ENCODE measurements at regions not wholly inside any gene's neighbourhood (a gene's known extent, or its start where the extent isn't known, plus 50 kb on each side); places are given as distances from the start of the nearest gene placed in this dataset.
"Not testable (repeated sequence)": the region's sequence is repeated elsewhere in the genome, so short reads cannot be mapped to it uniquely, and the experiment has no call there.

DNA sequence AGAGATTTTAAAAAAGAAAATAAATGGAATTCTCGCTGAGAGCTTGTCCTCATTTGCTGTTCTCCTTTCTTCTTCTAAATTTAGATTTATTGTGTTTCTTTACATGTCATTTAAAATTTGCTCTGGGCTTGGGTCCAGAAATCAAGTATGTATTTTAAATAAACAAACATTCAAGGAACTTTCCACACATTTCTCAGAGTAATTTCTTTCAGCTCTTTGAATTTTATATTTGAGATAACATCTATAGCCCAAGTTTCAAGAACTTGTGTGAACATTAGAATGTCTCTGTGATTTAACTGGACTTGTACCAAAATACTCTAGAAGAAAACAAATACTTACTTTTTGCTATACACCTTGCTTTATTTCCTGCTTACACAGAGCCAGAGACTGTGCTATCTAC, 192.3 kb downstream of the TMEM200A start:
- no peak for FAIRE-seq

DNA sequence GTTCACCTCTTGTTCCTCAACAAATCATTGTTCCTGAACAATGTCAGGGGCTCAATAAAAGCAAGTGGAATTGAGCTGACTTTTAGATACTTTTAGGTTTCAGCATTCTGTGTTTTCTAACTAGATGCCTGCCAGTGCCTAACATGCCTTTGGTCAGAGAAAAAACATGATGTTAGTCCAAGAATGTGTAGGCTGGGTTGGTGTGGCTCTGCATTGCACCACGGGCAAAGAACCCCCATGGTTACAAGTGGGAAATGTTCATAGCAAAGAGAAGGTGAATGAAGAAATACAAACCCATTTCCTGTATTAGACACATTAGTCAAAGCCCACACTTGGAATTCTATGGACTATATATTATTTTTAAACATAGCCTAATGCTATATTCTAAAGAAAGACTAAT, 193.3 kb downstream of the TMEM200A start:
- no peak for FAIRE-seq

DNA sequence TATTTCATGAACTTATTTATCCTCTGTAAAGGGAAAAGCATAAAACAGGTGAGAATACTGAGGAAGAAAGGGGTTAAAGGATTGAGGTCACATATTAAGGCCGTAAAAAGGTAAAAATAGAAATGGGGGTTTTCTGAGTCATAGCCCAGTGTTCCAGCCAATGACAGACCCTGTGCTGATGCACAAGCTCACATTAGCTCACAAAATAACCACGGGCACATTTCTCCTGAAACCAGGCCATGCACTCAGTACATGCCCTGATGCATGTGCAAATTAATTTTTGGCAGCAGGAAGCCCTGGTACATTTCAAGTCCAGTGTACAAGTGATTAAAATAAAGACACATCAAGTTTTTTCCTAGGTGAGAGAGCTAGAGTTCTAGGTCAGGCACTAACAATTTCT, 194.4 kb downstream of the TMEM200A start:
- no peak for FAIRE-seq

GRCh38 chr6:130561159-130561558, 195.3 kb downstream of the TMEM200A start:
- FAIRE-seq, result not testable (repeated sequence)

DNA sequence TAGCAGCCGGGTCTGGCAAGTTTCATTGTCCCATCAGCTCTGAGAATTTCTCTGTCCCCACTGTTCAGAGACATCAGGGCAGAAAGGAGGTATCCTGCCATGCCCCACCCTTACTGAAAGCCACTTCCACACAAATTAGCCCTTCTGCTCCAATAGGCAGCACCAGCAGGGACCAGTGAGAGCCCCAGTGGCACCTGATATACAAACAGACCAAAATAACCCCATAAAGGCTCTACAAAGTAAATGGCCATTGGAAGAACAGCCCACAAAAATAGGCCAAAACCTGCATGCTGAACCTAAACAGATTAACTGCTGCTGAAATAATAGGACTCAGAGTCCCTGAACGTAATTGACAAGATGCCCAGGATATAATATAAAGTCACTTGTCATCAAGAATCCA, 199.9 kb downstream of the TMEM200A start:
- FAIRE-seq, result no peak

DNA sequence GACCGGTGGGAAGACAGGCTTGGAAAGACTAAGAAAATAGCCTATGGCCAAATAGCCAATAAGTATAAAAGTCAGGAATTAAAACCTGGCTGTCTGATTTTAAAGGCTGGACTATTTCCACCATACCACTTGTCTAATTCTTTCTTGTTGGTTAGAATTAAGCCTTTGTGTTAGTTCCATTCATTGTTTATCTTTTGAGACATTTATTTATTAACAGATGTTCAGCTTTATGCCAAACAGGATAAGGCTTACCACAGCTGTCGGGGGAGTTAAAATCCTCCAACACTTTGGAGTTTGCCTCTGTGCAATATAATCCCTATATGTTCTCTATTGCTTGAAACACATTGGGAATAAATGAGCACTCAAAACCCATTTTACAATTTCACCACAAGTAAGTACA, 208.3 kb downstream of the TMEM200A start:
- no peak for FAIRE-seq

- no peak for FAIRE-seq
Measured at GRCh38 chr6:130575557-130575956, 209.7 kb downstream of the TMEM200A start.

DNA sequence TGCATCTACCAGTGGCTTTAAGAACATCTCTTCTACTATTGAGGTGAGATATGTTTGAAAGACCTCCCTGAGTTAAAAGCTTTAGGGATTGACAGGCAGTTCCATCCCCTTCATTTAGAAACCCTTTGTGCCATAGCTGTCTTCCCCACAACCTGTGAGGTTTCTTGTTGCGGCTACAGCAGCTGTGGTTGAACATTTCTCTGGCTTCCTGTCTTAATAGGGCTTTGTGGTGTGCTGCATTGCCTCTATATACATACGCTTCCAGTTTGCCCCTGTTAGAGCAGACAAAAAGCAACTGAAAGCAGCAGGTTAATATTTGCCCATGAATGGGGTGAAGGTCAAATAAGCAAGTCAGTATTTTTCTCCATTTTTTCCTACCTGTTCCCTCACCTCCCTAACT, 210.2 kb downstream of the TMEM200A start:
- FAIRE-seq, result no peak

GRCh38 chr6:130577178-130577919, 211.5 kb downstream of the TMEM200A start:
- FAIRE-seq, result no peak

DNA sequence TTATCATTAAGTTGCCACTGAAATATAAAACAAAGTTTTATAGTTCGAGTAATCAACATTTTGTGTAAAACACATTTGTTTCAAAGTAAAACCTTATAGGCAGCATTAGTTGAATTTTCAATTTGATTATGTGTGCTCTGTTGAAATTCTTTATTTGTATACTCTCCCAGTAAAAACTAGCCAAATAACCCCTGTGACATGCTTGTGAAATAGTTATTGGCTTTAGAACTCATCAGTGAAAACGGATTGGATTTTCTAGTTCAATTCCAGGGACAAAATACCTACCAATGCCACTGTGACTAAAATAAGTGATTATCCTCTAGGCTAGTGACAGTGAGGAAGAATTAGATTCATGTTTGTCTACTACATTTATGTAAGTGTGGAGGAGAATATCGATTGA, 212.9 kb downstream of the TMEM200A start:
- no peak for FAIRE-seq

DNA sequence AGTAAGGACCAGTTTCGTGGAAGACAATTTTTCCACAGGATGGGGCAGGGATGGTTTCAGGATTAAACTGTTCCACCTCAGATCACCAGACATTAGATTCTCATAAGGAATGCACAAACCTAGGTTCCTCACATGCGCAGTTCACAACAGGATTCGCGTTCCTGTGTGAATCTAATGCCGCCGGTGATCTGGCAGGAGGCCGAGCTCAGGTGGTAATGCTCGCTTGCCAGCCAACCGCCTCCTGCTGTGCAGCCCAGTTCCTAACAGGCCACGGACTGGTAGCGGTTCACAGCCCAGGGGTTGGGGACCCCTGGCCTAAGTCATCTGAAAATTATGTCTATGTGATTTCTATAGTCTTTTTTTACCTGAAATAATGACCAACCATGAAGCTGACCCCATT, 217.5 kb downstream of the TMEM200A start:
- no peak for FAIRE-seq

- FAIRE-seq, result no peak
Measured at GRCh38 chr6:130585587-130585986, 219.8 kb downstream of the TMEM200A start.

- FAIRE-seq, result no peak
Measured at GRCh38 chr6:130587778-130588520, 222.1 kb downstream of the TMEM200A start.

DNA sequence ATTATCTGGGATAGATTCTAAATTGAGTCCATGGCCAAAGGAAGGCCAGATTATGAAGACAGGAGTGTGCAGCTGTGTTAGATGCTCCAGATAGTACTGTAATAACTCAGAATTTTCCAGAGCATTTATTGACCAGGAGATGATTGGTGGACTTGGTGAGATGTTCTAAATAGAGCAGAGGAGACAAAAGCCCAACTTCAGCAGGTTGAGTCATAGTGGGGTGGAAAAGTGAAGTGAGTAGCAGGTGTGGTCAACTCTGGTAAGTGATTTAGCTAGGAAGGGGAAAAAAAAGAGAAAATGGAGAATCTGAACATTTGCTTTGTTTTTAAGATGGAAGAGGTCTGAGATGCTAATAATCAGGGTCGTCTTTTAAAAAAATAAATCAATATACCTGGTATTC, 227.4 kb downstream of the TMEM200A start:
- no peak for FAIRE-seq

- no peak for FAIRE-seq
Measured at GRCh38 chr6:130593948-130594347, 228.1 kb downstream of the TMEM200A start.

- FAIRE-seq, result no peak
Measured at GRCh38 chr6:130598021-130598989, 228.9 kb upstream of the SMLR1 start.

GRCh38 chr6:130600880-130601341, 226.3 kb upstream of the SMLR1 start:
- FAIRE-seq, result no peak

DNA sequence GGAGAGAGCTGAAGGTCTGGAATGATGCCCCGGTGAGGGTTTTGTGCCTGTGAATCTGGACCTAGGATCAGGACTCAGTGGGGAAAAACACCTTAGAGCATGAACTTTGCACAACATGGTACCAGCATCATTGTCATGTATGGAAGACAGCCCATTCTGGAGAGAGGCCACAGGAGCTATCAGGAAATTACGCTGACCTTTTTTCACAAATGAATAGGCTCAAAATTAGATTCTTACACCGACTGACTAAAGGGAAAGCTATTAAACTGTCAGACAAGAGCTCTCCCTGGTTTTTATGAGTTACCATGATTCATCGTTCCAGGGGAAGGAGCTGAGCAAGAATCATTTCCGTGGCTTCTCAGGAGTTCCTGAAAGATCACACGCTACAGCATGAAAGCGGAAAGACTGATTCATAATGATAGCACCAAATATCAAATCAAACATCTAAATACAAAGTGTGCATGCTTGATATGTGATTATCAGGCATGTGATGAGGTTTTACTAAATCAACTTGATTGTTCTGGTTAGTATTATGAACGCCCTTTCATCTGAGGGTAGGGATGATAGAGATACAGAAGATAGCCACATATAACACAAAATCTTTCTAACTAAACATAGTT, 224.9 kb upstream of the SMLR1 start:
- FAIRE-seq, result no peak

DNA sequence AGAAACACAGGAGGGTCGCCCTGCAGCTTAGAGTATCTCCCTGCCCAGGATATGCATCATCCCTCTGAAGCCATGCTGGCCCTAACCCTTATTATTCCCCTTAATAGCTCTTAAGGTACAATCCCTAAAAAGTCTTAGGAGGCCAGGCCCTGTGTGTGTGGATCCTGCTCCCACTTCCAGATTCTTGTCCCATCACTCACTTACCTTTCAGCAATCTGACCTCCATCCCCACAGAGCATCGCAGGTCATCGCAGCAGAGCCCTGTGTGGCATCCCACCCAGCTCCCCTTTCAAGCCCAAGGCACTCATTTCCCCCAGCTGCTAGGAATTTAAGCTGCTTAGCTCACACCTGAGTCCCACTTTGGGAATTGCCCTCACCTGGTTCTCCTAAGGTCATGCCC, 223.8 kb upstream of the SMLR1 start:
- no peak for FAIRE-seq

DNA sequence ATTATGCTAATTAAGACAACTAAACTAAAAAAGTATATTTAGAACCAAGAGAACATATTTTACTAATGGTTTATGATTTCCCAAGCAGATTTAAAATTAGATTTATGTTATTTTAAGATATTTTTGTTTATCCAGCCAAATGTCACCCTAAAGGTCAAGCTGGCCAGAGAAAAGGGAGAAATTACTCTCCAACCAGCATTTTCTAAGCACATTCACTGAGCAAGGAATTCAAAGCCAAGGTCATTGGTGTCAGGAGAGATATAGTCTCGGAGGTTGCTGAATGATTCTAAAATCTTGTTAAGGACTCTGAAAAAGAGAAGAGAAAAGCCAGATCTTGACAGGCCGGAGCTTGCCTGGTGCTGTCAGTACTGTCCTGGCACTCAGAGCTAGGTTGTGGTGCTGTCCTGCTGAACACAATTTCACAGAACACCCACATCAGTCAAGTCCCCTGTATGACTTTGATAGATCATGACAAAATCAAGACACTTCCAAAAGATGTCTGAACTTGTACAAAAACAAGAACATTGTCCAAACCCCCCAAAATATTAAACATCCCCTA, 222.3 kb upstream of the SMLR1 start:
- no peak for FAIRE-seq

- FAIRE-seq, result no peak
Measured at GRCh38 chr6:130610303-130610702, 216.9 kb upstream of the SMLR1 start.

- no peak for FAIRE-seq
Measured at GRCh38 chr6:130611366-130611765, 215.8 kb upstream of the SMLR1 start.

Measured in A204.1 (cell line).